GM23338 (cell line): ENCODE measurements at regions not wholly inside any gene's neighbourhood (a gene's known extent, or its start where the extent isn't known, plus 50 kb on each side); places are given as distances from the start of the nearest gene placed in this dataset.

Experiments
- CREB1 ChIP-seq: fragments of 250-450 bp; sonication (Bioruptor Pico); IDR thresholded peaks from 2 replicates; pipeline ENCODE4 v1.5.0; 2020; ENCODE audit warnings: low read depth, mild to moderate bottlenecking, moderate library complexity
- EZH2 ChIP-seq: fragments of 200-600 bp; sonication (generic); IDR thresholded peaks from one replicate; pipeline ENCODE4 v1.8.0; 2017; ENCODE audit warnings: antibody characterized with exemption, mild to moderate bottlenecking, low read depth; ENCODE audit not compliant: unreplicated experiment
- EZH2phosphoT487 ChIP-seq: fragments of 200-600 bp; sonication (generic); IDR thresholded peaks from one replicate; pipeline ENCODE4 v1.8.1; 2018; ENCODE audit warnings: antibody characterized with exemption; ENCODE audit not compliant: unreplicated experiment
- JUNB ChIP-seq: IDR thresholded peaks from one replicate; pipeline ENCODE4 v1.6.1; 2016; ENCODE audit warnings: antibody characterized with exemption; ENCODE audit not compliant: unreplicated experiment
- NANOG ChIP-seq: IDR thresholded peaks from 2 replicates; pipeline ENCODE4 v1.6.1; 2016; ENCODE audit warnings: antibody characterized with exemption, borderline replicate concordance
- POLR2AphosphoS5 ChIP-seq: IDR thresholded peaks from 2 replicates; pipeline ENCODE4 v1.6.1; 2016; ENCODE audit warnings: antibody characterized with exemption, low read depth
- STAT1 ChIP-seq: IDR thresholded peaks from one replicate; pipeline ENCODE4 v1.6.1; 2016; ENCODE audit warnings: antibody characterized with exemption; ENCODE audit not compliant: unreplicated experiment
- TF ChIP-seq, protein P1 (sequence below), 2 experiments: fragments of 200-600 bp in 1 of 2; sonication (generic) in 1 of 2; conservative IDR thresholded peaks; 2 replicates each; pipeline versions ENCODE4 v1.5.1 to v1.6.1; 2016 to 2017; ENCODE audit warnings: antibody characterized with exemption in 2 of 2, low read depth in 2 of 2, mild to moderate bottlenecking in 2 of 2, moderate library complexity in 1 of 2
- TF ChIP-seq, protein P2 (sequence below): IDR thresholded peaks from one replicate; pipeline ENCODE4 v1.6.1; 2018; ENCODE audit warnings: antibody characterized with exemption; ENCODE audit not compliant: unreplicated experiment

DNA sequence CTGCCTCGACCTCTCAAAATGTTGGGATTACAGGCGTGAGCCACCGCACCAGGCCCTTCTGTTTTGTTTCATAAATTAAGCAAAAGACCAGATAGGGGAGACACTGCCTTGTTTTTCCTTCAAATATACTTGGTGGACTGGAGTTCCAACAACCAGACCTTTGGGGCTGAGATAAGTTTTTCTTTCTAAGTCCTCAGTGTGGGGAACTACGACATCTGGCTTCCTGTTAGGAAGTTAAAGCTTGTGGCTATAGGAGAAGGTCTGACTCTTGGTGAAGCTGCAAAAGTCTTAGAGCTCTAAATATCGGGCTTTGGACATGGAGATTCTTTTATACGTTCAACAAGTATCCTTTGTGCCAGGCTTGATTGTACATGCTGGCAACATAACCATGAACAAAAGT is 64.1 kb upstream of the EED start:
- TF ChIP-seq, protein P1, sequence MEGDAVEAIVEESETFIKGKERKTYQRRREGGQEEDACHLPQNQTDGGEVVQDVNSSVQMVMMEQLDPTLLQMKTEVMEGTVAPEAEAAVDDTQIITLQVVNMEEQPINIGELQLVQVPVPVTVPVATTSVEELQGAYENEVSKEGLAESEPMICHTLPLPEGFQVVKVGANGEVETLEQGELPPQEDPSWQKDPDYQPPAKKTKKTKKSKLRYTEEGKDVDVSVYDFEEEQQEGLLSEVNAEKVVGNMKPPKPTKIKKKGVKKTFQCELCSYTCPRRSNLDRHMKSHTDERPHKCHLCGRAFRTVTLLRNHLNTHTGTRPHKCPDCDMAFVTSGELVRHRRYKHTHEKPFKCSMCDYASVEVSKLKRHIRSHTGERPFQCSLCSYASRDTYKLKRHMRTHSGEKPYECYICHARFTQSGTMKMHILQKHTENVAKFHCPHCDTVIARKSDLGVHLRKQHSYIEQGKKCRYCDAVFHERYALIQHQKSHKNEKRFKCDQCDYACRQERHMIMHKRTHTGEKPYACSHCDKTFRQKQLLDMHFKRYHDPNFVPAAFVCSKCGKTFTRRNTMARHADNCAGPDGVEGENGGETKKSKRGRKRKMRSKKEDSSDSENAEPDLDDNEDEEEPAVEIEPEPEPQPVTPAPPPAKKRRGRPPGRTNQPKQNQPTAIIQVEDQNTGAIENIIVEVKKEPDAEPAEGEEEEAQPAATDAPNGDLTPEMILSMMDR (conservative IDR thresholded peaks at IDR 0.05; ENCODE audit: low read depth in 2 of 2): no peak
- no peak for TF ChIP-seq STAT1
- no peak for TF ChIP-seq EZH2phosphoT487
- TF ChIP-seq NANOG: no peak
- TF ChIP-seq CREB1 (CRISPR knock-in tag): no peak
- TF ChIP-seq, protein P2, sequence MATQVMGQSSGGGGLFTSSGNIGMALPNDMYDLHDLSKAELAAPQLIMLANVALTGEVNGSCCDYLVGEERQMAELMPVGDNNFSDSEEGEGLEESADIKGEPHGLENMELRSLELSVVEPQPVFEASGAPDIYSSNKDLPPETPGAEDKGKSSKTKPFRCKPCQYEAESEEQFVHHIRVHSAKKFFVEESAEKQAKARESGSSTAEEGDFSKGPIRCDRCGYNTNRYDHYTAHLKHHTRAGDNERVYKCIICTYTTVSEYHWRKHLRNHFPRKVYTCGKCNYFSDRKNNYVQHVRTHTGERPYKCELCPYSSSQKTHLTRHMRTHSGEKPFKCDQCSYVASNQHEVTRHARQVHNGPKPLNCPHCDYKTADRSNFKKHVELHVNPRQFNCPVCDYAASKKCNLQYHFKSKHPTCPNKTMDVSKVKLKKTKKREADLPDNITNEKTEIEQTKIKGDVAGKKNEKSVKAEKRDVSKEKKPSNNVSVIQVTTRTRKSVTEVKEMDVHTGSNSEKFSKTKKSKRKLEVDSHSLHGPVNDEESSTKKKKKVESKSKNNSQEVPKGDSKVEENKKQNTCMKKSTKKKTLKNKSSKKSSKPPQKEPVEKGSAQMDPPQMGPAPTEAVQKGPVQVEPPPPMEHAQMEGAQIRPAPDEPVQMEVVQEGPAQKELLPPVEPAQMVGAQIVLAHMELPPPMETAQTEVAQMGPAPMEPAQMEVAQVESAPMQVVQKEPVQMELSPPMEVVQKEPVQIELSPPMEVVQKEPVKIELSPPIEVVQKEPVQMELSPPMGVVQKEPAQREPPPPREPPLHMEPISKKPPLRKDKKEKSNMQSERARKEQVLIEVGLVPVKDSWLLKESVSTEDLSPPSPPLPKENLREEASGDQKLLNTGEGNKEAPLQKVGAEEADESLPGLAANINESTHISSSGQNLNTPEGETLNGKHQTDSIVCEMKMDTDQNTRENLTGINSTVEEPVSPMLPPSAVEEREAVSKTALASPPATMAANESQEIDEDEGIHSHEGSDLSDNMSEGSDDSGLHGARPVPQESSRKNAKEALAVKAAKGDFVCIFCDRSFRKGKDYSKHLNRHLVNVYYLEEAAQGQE: no peak
- no peak for TF ChIP-seq POLR2AphosphoS5
- no peak for TF ChIP-seq EZH2
- TF ChIP-seq JUNB: no peak
